Stimulated activated CD8-positive, alpha-beta memory T cell treated with anti-CD3 and anti-CD28 coated beads, Interleukin-7, amount 100 ng/mL, for 24 hours (primary cell): ENCODE measurements at regions not wholly inside any gene's neighbourhood (a gene's known extent, or its start where the extent isn't known, plus 50 kb on each side); places are given as distances from the start of the nearest gene placed in this dataset.
A peak's percentile ranks its signal among the peaks of the same experiment; 100 is the strongest.
"Not testable (repeated sequence)": the region's sequence is repeated elsewhere in the genome, so short reads cannot be mapped to it uniquely, and the experiment has no call there.

Experiments used
- DNase-seq: peaks from one replicate; pipeline ENCODE4 v3.0.0-alpha.2; 2020; ENCODE audit warnings: low read depth

GRCh38 chr7:150046290-150047194 is 172.8 kb downstream of the ATP6V0E2 start:
- not testable (repeated sequence) for DNase-seq

GRCh38 chr7:150047329-150047728 is 173.6 kb downstream of the ATP6V0E2 start:
- not testable (repeated sequence) for DNase-seq

GRCh38 chr7:150047772-150048171 is 174.0 kb downstream of the ATP6V0E2 start:
- DNase-seq = not testable (repeated sequence)

GRCh38 chr7:150048244-150049011 is 174.7 kb downstream of the ATP6V0E2 start:
- DNase-seq = not testable (repeated sequence)

GRCh38 chr7:150049012-150049655 is 175.4 kb downstream of the ATP6V0E2 start:
- not testable (repeated sequence) for DNase-seq

- not testable (repeated sequence) for DNase-seq
Measured at GRCh38 chr7:150053396-150053795, 179.6 kb downstream of the ATP6V0E2 start.

- not testable (repeated sequence) for DNase-seq
Measured at GRCh38 chr7:150054242-150054641, 180.5 kb downstream of the ATP6V0E2 start.

GRCh38 chr7:150060259-150061221 is 186.8 kb downstream of the ATP6V0E2 start:
- DNase-seq = peak; percentile 84

- DNase-seq = not testable (repeated sequence)
Measured at GRCh38 chr7:150063195-150063594, 189.4 kb downstream of the ATP6V0E2 start.

- DNase-seq = not testable (repeated sequence)
Measured at GRCh38 chr7:150069555-150070313, 196.0 kb downstream of the ATP6V0E2 start.

- not testable (repeated sequence) for DNase-seq
Measured at GRCh38 chr7:150077543-150077942, 203.8 kb downstream of the ATP6V0E2 start.

- DNase-seq = not testable (repeated sequence)
Measured at GRCh38 chr7:150081865-150082264, 208.1 kb downstream of the ATP6V0E2 start.

- DNase-seq = not testable (repeated sequence)
Measured at GRCh38 chr7:150084724-150085123, 211.0 kb downstream of the ATP6V0E2 start.

- DNase-seq = not testable (repeated sequence)
Measured at GRCh38 chr7:150087478-150087877, 213.7 kb downstream of the ATP6V0E2 start.

- not testable (repeated sequence) for DNase-seq
Measured at GRCh38 chr7:150089139-150089538, 215.4 kb downstream of the ATP6V0E2 start.

- not testable (repeated sequence) for DNase-seq
Measured at GRCh38 chr7:150090776-150091175, 217.0 kb downstream of the ATP6V0E2 start.

- not testable (repeated sequence) for DNase-seq
Measured at GRCh38 chr7:150093897-150094296, 220.1 kb downstream of the ATP6V0E2 start.

- not testable (repeated sequence) for DNase-seq
Measured at GRCh38 chr7:150096213-150096994, 222.6 kb downstream of the ATP6V0E2 start.

GRCh38 chr7:150098592-150098991 is 224.6 kb upstream of the LRRC61 start:
- DNase-seq = not testable (repeated sequence)
